SK-N-MC (cell line): ENCODE measurements at regions not wholly inside any gene's neighbourhood (a gene's known extent, or its start where the extent isn't known, plus 50 kb on each side); places are given as distances from the start of the nearest gene placed in this dataset.
A peak's percentile ranks its signal among the peaks of the same experiment; 100 is the strongest.

Experiments
- DNase-seq: peaks from one replicate; pipeline ENCODE4 v3.0.0-alpha.2; 2011; ENCODE audit warnings: low read depth, low spot score
- H3K27ac ChIP-seq: fragments of 200-600 bp; sonication (generic); 2 replicates; pipeline ENCODE4 v1.5.1; 2016; ENCODE audit warnings: mixed run types
- H3K36me3 ChIP-seq: fragments of 200-600 bp; sonication (generic); 2 replicates; pipeline ENCODE4 v1.6.1; 2017; ENCODE audit warnings: antibody characterized with exemption, low read length, mixed read lengths; ENCODE audit not compliant: insufficient read depth
- H3K4me3 ChIP-seq: fragments of 200-600 bp; sonication (generic); 2 replicates; pipeline ENCODE4 v1.5.1; 2016
- H3K9ac ChIP-seq: fragments of 200-600 bp; sonication (generic); 2 replicates; pipeline ENCODE4 v1.8.0; 2017; ENCODE audit warnings: mixed run types, mixed read lengths; ENCODE audit not compliant: insufficient read length
- H3K9me3 ChIP-seq: fragments of 200-600 bp; sonication (generic); 2 replicates; pipeline ENCODE4 v1.6.1; 2017; ENCODE audit warnings: low read depth, mild to moderate bottlenecking, antibody characterized with exemption, low read length, moderate library complexity, mixed read lengths
- EZH2 ChIP-seq: fragments of 200-600 bp; sonication (generic); IDR thresholded peaks from one replicate; pipeline ENCODE4 v1.6.1; 2017; ENCODE audit warnings: antibody characterized with exemption
- FOXP2 ChIP-seq: optimal IDR thresholded peaks from 2 replicates; pipeline ENCODE3; 2011; ENCODE audit warnings: mild to moderate bottlenecking, moderate library complexity; ENCODE audit not compliant: insufficient read depth; ENCODE audit errors: extremely low read length, control extremely low read depth
- POLR2AphosphoS5 ChIP-seq: IDR thresholded peaks from 2 replicates; pipeline ENCODE4 v1.6.1; 2012; ENCODE audit warnings: mild to moderate bottlenecking, low read depth, low read length, borderline replicate concordance

- Histone ChIP-seq H3K9ac (no peak overlapping the region), H3K9me3 (no peaks in the 10 kb centered on the region), H3K36me3 (no peaks in the 10 kb centered on the region), H3K27ac (no peak overlapping the region), H3K4me3 (no peak overlapping the region)
- DNase-seq: no peak
- no peak for TF ChIP-seq POLR2AphosphoS5
- no peak for TF ChIP-seq FOXP2
- TF ChIP-seq EZH2: no peak
Observed at GRCh38 chr1:229065613-229066012, 205.3 kb upstream of the RAB4A start.

- no peak for TF ChIP-seq EZH2
- no peak for TF ChIP-seq POLR2AphosphoS5
- TF ChIP-seq FOXP2: no peak
- H3K9me3 ChIP-seq: no peaks in the 10 kb centered on the region
- H3K36me3 ChIP-seq: no peaks in the 10 kb centered on the region
- no peak overlapping the region for H3K27ac ChIP-seq
- no peak overlapping the region for H3K4me3 ChIP-seq
- no peak overlapping the region for H3K9ac ChIP-seq
- no peak for DNase-seq
Observed at GRCh38 chr1:229066591-229066990, 204.3 kb upstream of the RAB4A start.

- Histone ChIP-seq H3K4me3 (no peak overlapping the region), H3K27ac (no peak overlapping the region), H3K9ac (no peak overlapping the region), H3K9me3 (no peaks in the 10 kb centered on the region), H3K36me3 (no peaks in the 10 kb centered on the region)
- TF ChIP-seq FOXP2 (no peak), EZH2 (no peak), POLR2AphosphoS5 (no peak)
- DNase-seq: no peak
Observed at GRCh38 chr1:229067546-229067945, 203.4 kb upstream of the RAB4A start.

GRCh38 chr1:229068270-229068987, 202.5 kb upstream of the RAB4A start:
- H3K4me3 ChIP-seq: no peak overlapping the region
- TF ChIP-seq POLR2AphosphoS5 (no peak), EZH2 (no peak), FOXP2 (no peak)
- no peaks in the 10 kb centered on the region for H3K36me3 ChIP-seq
- DNase-seq: no peak
- no peak overlapping the region for H3K9ac ChIP-seq
- no peaks in the 10 kb centered on the region for H3K9me3 ChIP-seq
- no peak overlapping the region for H3K27ac ChIP-seq

- Histone ChIP-seq H3K9ac (no peak overlapping the region), H3K36me3 (no peaks in the 10 kb centered on the region), H3K4me3 (no peak overlapping the region), H3K27ac (no peak overlapping the region), H3K9me3 (no peaks in the 10 kb centered on the region)
- DNase-seq: no peak
- TF ChIP-seq POLR2AphosphoS5: no peak
- no peak for TF ChIP-seq EZH2
- TF ChIP-seq FOXP2: no peak
Observed at GRCh38 chr1:229069176-229069575, 201.7 kb upstream of the RAB4A start.

GRCh38 chr1:229070168-229070567, 200.7 kb upstream of the RAB4A start:
- peak; percentile 12 for DNase-seq
- TF ChIP-seq POLR2AphosphoS5: no peak
- no peak for TF ChIP-seq FOXP2
- TF ChIP-seq EZH2: no peak
- no peaks in the 10 kb centered on the region for H3K9me3 ChIP-seq
- H3K9ac ChIP-seq: no peak overlapping the region
- no peaks in the 10 kb centered on the region for H3K36me3 ChIP-seq
- no peak overlapping the region for H3K4me3 ChIP-seq
- H3K27ac ChIP-seq: no peak overlapping the region

GRCh38 chr1:229073251-229073650, 197.7 kb upstream of the RAB4A start:
- no peak overlapping the region for H3K4me3 ChIP-seq
- H3K36me3 ChIP-seq: no peaks in the 10 kb centered on the region
- no peaks in the 10 kb centered on the region for H3K9me3 ChIP-seq
- no peak overlapping the region for H3K27ac ChIP-seq
- no peak for DNase-seq
- no peak for TF ChIP-seq FOXP2
- TF ChIP-seq EZH2: no peak
- TF ChIP-seq POLR2AphosphoS5: no peak
- no peak overlapping the region for H3K9ac ChIP-seq

GRCh38 chr1:229075217-229075616, 195.7 kb upstream of the RAB4A start:
- no peaks in the 10 kb centered on the region for H3K9me3 ChIP-seq
- no peak overlapping the region for H3K4me3 ChIP-seq
- H3K36me3 ChIP-seq: no peaks in the 10 kb centered on the region
- H3K27ac ChIP-seq: no peak overlapping the region
- no peak for TF ChIP-seq POLR2AphosphoS5
- no peak for TF ChIP-seq FOXP2
- no peak for TF ChIP-seq EZH2
- DNase-seq: no peak
- no peak overlapping the region for H3K9ac ChIP-seq

- Histone ChIP-seq H3K36me3 (no peaks in the 10 kb centered on the region), H3K9ac (no peak overlapping the region), H3K27ac (no peak overlapping the region), H3K4me3 (no peak overlapping the region), H3K9me3 (no peaks in the 10 kb centered on the region)
- DNase-seq: no peak
- TF ChIP-seq POLR2AphosphoS5: no peak
- TF ChIP-seq FOXP2: no peak
- TF ChIP-seq EZH2: no peak
Observed at GRCh38 chr1:229075716-229076115, 195.2 kb upstream of the RAB4A start.
